ENCODE measurements at regions not wholly inside any gene's neighbourhood (a gene's known extent, or its start where the extent isn't known, plus 50 kb on each side); places are given as distances from the start of the nearest gene placed in this dataset.

DNA sequence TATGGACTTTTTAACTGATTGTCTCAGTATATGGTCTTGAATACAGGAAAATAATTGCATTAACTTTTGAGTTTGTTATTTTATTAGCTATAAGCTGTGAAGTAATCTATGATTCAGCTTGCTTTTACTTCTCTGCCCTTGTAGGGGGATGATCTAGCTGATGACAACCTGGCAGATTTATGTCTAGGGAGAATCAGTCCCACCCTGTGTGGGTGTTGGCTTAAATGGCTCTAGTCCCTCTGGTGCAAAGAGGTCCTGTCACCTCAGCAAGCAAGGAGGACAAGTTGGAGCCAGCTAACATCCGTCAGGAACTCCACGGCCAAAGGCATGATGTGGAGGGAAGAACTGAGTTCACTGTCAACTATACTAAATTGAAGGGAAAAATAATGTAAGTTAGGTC, 495.3 kb downstream of the BMP2 start:
- DNase-seq: no peak

- DNase-seq: no peak
These were observed 496.7 kb downstream of the BMP2 start for GRCh38 chr20:7264137-7264536.

GRCh38 chr20:7269452-7269851, 502.0 kb downstream of the BMP2 start:
- no peak for DNase-seq

GRCh38 chr20:7272512-7272911, 505.0 kb downstream of the BMP2 start:
- peak; percentile 28 for DNase-seq

DNA sequence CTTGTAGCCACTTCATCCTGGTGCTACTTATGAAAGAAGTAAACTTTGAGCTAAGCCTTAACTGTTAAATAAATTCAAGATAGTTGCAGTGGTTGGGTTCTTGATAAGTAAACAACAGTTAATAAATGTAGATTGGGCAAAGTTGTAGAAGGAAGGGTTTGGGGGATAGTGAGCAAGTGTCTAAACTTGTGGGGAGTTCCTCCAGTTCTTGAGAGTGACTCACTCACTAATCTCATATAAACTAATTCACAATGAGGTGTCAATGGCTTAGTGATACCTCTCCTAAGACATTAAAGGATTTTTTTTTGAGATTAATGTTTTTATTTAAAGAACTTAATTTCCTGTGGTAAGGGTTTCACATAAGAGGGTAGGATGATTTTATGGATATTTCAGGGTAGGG, 507.4 kb downstream of the BMP2 start:
- DNase-seq: no peak

GRCh38 chr20:7275645-7276237, 508.3 kb downstream of the BMP2 start:
- no peak for DNase-seq

DNA sequence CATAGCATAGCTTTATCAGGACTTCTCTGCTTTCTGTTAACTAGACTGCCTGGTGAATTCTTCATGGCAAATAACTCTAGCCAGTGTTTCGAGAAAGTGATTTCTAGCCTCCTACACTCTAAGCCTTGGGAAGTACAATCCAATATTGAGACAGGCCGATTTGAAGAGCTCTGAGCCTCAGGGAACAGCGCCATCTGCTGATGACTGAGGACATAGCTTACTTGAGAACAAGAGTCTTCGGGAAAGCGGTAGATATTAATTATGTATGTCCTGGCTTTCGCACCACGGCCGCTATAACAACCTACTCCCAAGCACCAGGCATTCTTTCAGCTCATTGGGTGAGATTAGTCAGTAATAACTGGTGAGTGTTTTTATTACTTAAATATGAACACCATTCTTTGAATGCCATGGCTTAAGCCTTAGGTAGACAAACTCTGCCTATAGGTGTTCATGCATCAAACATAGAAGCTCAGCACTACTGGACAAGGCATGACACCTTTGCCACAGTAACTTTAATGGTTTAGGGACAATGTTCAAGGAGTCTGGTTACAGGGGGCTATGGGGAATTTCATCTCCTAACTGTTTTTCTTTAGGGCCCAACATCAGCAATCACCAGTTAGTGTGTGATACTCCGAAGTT, 518.6 kb downstream of the BMP2 start:
- peak; percentile 88 for DNase-seq

GRCh38 chr20:7291323-7291943, 523.9 kb downstream of the BMP2 start:
- no peak for DNase-seq

- no peak for DNase-seq
These were observed 524.5 kb downstream of the BMP2 start for GRCh38 chr20:7291946-7292345.

DNA sequence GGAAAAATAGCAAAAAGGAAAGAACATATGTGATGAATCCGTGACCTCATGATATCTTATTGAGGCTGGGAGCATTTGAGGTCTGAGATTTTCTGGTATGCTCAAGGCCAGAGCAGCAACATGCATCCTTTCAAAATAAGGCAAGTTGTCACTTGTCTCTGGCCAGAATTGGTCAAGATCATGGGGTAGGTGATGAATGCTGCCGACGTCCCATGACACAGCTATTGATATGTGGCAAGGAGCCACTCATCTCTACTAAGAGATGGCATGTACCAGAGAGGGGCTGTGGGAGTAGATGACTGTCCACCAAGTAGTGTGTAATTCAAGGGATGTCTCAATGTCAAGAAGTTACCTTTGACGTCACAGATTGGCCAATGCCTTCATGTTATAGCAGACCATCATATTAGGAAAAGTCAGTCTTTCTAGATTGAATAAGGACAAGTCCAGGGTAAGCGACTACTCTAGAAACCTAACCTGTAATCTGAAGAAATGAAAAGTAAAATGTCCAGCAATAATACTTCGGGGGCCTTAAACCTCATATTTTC, 527.4 kb downstream of the BMP2 start:
- DNase-seq: no peak

DNA sequence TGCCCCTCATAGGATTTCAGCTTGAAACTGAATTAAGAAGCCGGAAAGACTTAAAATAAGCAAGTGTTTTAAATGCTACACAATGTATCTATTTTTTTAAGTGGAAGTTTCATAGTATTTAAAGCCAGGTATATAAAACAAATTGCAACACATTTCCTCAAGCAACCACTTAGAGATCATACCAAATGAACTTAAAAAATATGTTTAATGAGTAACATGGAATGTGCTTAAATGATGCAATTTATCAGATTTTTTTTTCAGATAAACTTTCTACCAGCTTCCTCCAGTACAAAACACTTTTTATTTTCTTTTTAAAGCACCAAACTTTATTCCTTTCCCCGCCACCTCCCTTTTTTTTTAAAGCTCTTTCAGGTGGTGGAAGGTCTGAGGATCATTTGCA, 534.3 kb downstream of the BMP2 start:
- DNase-seq: no peak

DNA sequence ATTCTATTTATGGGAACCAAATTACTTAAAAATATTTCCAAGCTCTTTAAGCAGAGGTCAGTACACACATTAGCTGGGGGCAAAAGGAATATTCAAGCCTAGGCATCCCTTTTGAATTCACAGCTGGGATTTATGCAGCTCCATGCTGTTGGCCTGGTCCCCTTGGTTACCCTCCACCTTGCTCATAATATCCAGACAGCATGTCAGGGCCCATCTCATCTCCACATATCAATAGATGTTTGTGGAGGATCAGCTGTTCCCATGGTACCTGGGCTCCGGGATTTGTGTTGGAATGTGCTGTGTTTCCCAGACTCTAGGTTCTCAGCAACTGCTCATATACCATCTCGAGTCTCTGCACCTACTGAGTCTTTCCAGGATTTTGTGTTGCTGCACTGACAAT, 534.8 kb downstream of the BMP2 start:
- no peak for DNase-seq

GRCh38 chr20:7305976-7306375, 538.5 kb downstream of the BMP2 start:
- no peak for DNase-seq

DNA sequence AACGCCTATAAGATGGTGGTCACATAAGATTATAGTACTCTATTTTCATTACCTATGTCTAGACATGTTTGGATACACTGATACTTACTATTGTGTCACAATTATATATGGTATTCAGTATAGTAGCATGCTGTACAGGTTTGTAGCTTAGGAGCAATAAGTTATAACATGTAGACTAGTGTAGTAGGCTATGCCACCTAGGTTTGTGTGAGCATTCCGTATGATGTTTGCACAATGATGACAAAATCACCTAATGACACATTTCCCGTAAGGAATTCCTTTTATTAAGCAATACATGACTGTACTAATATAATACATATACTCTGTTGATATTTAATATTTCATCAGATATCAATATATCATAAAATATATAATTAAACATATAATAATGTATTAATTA, 540.7 kb downstream of the BMP2 start:
- no peak for DNase-seq

DNA sequence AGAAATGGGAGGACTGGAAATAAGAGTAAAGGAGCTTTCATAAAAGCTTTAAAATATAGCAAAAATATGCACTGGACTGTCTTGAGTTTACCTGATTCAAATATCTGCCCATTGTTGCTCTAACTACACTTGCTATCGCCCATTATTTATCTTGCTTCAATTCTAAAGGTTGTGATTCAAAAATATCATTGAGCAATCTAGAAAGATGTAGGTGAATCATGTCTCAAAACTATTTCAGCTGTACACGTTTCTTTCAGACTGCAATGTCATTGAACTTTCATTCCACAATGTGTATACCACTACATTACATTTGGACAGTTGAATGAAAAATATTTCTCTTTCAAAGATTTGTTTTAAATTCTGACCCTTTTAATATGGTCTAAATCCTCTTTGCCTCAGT, 545.6 kb downstream of the BMP2 start:
- no peak for DNase-seq

- no peak for DNase-seq
These were observed 556.5 kb downstream of the BMP2 start for GRCh38 chr20:7323957-7324356.

- no peak for DNase-seq
These were observed 560.3 kb downstream of the BMP2 start for GRCh38 chr20:7327810-7328209.

DNA sequence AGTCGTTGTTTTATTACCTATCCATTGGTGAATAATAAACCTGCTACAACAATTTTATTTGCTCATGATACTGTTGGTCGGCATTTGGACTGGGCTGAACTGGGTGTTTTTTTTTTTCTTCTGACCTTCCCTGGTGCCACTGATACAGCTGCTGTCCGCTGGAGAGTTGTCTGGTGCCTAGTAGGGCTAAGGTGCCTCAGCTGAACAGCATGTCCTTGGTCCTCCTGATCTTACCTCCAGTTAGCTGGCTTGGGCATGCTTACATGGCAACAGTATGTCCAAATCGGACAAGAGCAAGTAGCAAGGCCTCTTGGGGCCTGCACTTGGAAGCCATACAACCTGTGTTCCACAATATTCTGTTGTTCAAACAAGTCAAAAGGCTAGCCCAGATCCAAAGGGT, 563.4 kb downstream of the BMP2 start:
- DNase-seq: no peak

GRCh38 chr20:7332169-7332568, 564.7 kb downstream of the BMP2 start:
- no peak for DNase-seq

- no peak for DNase-seq
These were observed 566.4 kb downstream of the BMP2 start for GRCh38 chr20:7333841-7334240.

- DNase-seq: no peak
These were observed 578.5 kb downstream of the BMP2 start for GRCh38 chr20:7346026-7346425.

GRCh38 chr20:7346562-7346961, 579.1 kb downstream of the BMP2 start:
- DNase-seq: no peak

GRCh38 chr20:7347409-7347808, 579.9 kb downstream of the BMP2 start:
- no peak for DNase-seq

GRCh38 chr20:7348253-7348652, 580.8 kb downstream of the BMP2 start:
- DNase-seq: no peak

- DNase-seq: no peak
These were observed 584.7 kb downstream of the BMP2 start for GRCh38 chr20:7352165-7352564.
